GM23338 (cell line): ENCODE measurements at regions not wholly inside any gene's neighbourhood (a gene's known extent, or its start where the extent isn't known, plus 50 kb on each side); places are given as distances from the start of the nearest gene placed in this dataset.

Experiments used
- ATAC-seq: fragments of 200-7000 bp; cut with Tn5 transposase; 3 replicates; pipeline ENCODE4 v1.9.1; 2020
- DNase-seq: peaks from one replicate; pipeline ENCODE4 v3.0.0-alpha.2; 2015; ENCODE audit warnings: low spot score
- H2AFZ ChIP-seq: fragments of 200-600 bp; sonication (generic); 2 replicates; pipeline ENCODE4 v1.8.0; 2016; ENCODE audit warnings: antibody characterized with exemption, mild to moderate bottlenecking, moderate library complexity
- H3F3A ChIP-seq: fragments of 200-600 bp; sonication (generic); replicated peaks from 2 replicates; pipeline ENCODE4 v1.8.0; 2017; ENCODE audit warnings: antibody characterized with exemption, mixed run types, low read depth
- H3K27ac ChIP-seq: fragments of 200-600 bp; sonication (generic); 2 replicates; pipeline ENCODE4 v1.6.1; 2016; ENCODE audit warnings: low read depth
- H3K27me3 ChIP-seq: fragments of 200-600 bp; sonication (generic); 2 replicates; pipeline ENCODE4 v1.8.0; 2016; ENCODE audit warnings: mild to moderate bottlenecking, mixed run types, moderate library complexity; ENCODE audit not compliant: insufficient read depth
- H3K36me3 ChIP-seq: fragments of 200-600 bp; sonication (generic); 2 replicates; pipeline ENCODE4 v1.8.0; 2016; ENCODE audit warnings: mild to moderate bottlenecking; ENCODE audit not compliant: insufficient read depth
- H3K4me1 ChIP-seq: fragments of 200-600 bp; sonication (generic); 2 replicates; pipeline ENCODE4 v1.8.0; 2016; ENCODE audit warnings: mild to moderate bottlenecking, moderate library complexity; ENCODE audit not compliant: insufficient read depth
- H3K4me2 ChIP-seq: fragments of 200-600 bp; sonication (generic); 2 replicates; pipeline ENCODE4 v1.7.1; 2017; ENCODE audit warnings: mixed run types
- H3K4me3 ChIP-seq: fragments of 200-600 bp; sonication (generic); 2 replicates; pipeline ENCODE4 v1.6.1; 2016; ENCODE audit warnings: mixed run types
- H3K79me2 ChIP-seq: fragments of 200-600 bp; sonication (generic); replicated peaks from 2 replicates; pipeline ENCODE4 v1.8.0; 2017; ENCODE audit warnings: mild to moderate bottlenecking; ENCODE audit not compliant: insufficient read depth
- H3K9me2 ChIP-seq: fragments of 200-600 bp; sonication (generic); 2 replicates; pipeline ENCODE4 v1.8.0; 2017; ENCODE audit not compliant: insufficient read depth
- H4K20me1 ChIP-seq: fragments of 200-600 bp; sonication (generic); replicated peaks from 2 replicates; pipeline ENCODE4 v1.8.0; 2017; ENCODE audit warnings: mild to moderate bottlenecking; ENCODE audit not compliant: insufficient read depth
- H3K27ac Mint-ChIP-seq: 2 replicates; pipeline ENCODE4 v1.8.0; 2020; ENCODE audit warnings: inconsistent platforms, mild to moderate bottlenecking, moderate library complexity, mixed read lengths
- H3K27me3 Mint-ChIP-seq: 3 replicates; pipeline ENCODE4 v1.8.0; 2022; ENCODE audit warnings: low read depth, mild to moderate bottlenecking, moderate library complexity, mixed read lengths, inconsistent platforms; ENCODE audit not compliant: insufficient read depth, poor library complexity
- H3K36me3 Mint-ChIP-seq: 3 replicates; pipeline ENCODE4 v1.8.0; 2021; ENCODE audit warnings: low read depth, mild to moderate bottlenecking, inconsistent platforms, moderate library complexity, mixed read lengths
- H3K4me1 Mint-ChIP-seq: 3 replicates; pipeline ENCODE4 v1.8.0; 2020; ENCODE audit warnings: mild to moderate bottlenecking, inconsistent platforms, mixed read lengths
- H3K4me3 Mint-ChIP-seq: 3 replicates; pipeline ENCODE4 v1.8.0; 2021; ENCODE audit warnings: moderate library complexity, mild to moderate bottlenecking, inconsistent platforms, mixed read lengths
- H3K9me3 Mint-ChIP-seq: 3 replicates; pipeline ENCODE4 v1.8.0; 2020; ENCODE audit warnings: moderate library complexity, mild to moderate bottlenecking, inconsistent platforms, mixed read lengths
- CREB1 ChIP-seq: fragments of 250-450 bp; sonication (Bioruptor Pico); IDR thresholded peaks from 2 replicates; pipeline ENCODE4 v1.5.0; 2020; ENCODE audit warnings: low read depth, mild to moderate bottlenecking, moderate library complexity
- EZH2 ChIP-seq: fragments of 200-600 bp; sonication (generic); IDR thresholded peaks from one replicate; pipeline ENCODE4 v1.8.0; 2017; ENCODE audit warnings: antibody characterized with exemption, mild to moderate bottlenecking, low read depth; ENCODE audit not compliant: unreplicated experiment
- JUNB ChIP-seq: IDR thresholded peaks from one replicate; pipeline ENCODE4 v1.6.1; 2016; ENCODE audit warnings: antibody characterized with exemption; ENCODE audit not compliant: unreplicated experiment
- NANOG ChIP-seq: IDR thresholded peaks from 2 replicates; pipeline ENCODE4 v1.6.1; 2016; ENCODE audit warnings: antibody characterized with exemption, borderline replicate concordance
- POLR2AphosphoS5 ChIP-seq: IDR thresholded peaks from 2 replicates; pipeline ENCODE4 v1.6.1; 2016; ENCODE audit warnings: antibody characterized with exemption, low read depth
- STAT1 ChIP-seq: IDR thresholded peaks from one replicate; pipeline ENCODE4 v1.6.1; 2016; ENCODE audit warnings: antibody characterized with exemption; ENCODE audit not compliant: unreplicated experiment
- ZNF331 ChIP-seq: fragments of 250-450 bp; sonication (Bioruptor Pico); IDR thresholded peaks from 2 replicates; pipeline ENCODE4 v1.5.0; 2020; ENCODE audit warnings: low read depth, mild to moderate bottlenecking, moderate library complexity
- TF ChIP-seq, protein P1 (sequence below): IDR thresholded peaks from one replicate; pipeline ENCODE4 v1.6.1; 2018; ENCODE audit warnings: antibody characterized with exemption; ENCODE audit not compliant: unreplicated experiment
- TF ChIP-seq, protein P2 (sequence below): IDR thresholded peaks from 2 replicates; pipeline ENCODE4 v1.6.1; 2016; ENCODE audit warnings: antibody characterized with exemption
- TF ChIP-seq, protein P3 (sequence below), 2 experiments: fragments of 200-600 bp in 1 of 2; sonication (generic) in 1 of 2; conservative IDR thresholded peaks; 2 replicates each; pipeline versions ENCODE4 v1.5.1 to v1.6.1; 2016 to 2017; ENCODE audit warnings: antibody characterized with exemption in 2 of 2, low read depth in 2 of 2, mild to moderate bottlenecking in 2 of 2, moderate library complexity in 1 of 2
- TF ChIP-seq, protein P4 (sequence below): fragments of 250-450 bp; sonication (Bioruptor Pico); IDR thresholded peaks from 2 replicates; pipeline ENCODE4 v1.5.0; 2020; ENCODE audit warnings: mild to moderate bottlenecking, moderate library complexity

DNA sequence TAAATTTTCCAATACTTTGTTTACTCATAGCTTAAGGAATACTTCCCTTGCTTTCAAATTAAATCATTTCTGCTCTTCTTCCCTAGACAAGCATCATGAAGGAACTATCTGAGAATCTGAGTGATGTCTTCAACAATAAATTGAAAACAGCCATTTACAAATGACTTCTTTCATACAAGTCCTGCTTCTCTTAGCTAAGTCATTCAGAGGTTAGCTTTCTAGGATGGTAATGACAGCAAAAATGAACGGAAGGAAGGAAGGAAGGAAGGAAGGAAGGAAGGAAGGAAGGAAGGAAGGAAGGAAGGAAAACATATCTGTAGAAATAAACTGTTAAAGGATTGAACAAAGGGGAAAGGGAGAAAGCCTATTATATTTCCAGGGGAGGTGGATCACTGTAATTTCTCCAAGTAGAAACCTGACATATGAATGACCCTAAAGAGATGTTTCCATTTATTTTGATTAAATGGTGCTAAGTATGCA is 335.0 kb upstream of the KYNU start (continued):
- TF ChIP-seq, protein P1, sequence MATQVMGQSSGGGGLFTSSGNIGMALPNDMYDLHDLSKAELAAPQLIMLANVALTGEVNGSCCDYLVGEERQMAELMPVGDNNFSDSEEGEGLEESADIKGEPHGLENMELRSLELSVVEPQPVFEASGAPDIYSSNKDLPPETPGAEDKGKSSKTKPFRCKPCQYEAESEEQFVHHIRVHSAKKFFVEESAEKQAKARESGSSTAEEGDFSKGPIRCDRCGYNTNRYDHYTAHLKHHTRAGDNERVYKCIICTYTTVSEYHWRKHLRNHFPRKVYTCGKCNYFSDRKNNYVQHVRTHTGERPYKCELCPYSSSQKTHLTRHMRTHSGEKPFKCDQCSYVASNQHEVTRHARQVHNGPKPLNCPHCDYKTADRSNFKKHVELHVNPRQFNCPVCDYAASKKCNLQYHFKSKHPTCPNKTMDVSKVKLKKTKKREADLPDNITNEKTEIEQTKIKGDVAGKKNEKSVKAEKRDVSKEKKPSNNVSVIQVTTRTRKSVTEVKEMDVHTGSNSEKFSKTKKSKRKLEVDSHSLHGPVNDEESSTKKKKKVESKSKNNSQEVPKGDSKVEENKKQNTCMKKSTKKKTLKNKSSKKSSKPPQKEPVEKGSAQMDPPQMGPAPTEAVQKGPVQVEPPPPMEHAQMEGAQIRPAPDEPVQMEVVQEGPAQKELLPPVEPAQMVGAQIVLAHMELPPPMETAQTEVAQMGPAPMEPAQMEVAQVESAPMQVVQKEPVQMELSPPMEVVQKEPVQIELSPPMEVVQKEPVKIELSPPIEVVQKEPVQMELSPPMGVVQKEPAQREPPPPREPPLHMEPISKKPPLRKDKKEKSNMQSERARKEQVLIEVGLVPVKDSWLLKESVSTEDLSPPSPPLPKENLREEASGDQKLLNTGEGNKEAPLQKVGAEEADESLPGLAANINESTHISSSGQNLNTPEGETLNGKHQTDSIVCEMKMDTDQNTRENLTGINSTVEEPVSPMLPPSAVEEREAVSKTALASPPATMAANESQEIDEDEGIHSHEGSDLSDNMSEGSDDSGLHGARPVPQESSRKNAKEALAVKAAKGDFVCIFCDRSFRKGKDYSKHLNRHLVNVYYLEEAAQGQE: no peak
- TF ChIP-seq, protein P2, sequence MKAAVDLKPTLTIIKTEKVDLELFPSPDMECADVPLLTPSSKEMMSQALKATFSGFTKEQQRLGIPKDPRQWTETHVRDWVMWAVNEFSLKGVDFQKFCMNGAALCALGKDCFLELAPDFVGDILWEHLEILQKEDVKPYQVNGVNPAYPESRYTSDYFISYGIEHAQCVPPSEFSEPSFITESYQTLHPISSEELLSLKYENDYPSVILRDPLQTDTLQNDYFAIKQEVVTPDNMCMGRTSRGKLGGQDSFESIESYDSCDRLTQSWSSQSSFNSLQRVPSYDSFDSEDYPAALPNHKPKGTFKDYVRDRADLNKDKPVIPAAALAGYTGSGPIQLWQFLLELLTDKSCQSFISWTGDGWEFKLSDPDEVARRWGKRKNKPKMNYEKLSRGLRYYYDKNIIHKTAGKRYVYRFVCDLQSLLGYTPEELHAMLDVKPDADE: no peak
- TF ChIP-seq CREB1 (CRISPR knock-in tag) (no peak), EZH2 (no peak), POLR2AphosphoS5 (no peak), JUNB (no peak)
- TF ChIP-seq, protein P3, sequence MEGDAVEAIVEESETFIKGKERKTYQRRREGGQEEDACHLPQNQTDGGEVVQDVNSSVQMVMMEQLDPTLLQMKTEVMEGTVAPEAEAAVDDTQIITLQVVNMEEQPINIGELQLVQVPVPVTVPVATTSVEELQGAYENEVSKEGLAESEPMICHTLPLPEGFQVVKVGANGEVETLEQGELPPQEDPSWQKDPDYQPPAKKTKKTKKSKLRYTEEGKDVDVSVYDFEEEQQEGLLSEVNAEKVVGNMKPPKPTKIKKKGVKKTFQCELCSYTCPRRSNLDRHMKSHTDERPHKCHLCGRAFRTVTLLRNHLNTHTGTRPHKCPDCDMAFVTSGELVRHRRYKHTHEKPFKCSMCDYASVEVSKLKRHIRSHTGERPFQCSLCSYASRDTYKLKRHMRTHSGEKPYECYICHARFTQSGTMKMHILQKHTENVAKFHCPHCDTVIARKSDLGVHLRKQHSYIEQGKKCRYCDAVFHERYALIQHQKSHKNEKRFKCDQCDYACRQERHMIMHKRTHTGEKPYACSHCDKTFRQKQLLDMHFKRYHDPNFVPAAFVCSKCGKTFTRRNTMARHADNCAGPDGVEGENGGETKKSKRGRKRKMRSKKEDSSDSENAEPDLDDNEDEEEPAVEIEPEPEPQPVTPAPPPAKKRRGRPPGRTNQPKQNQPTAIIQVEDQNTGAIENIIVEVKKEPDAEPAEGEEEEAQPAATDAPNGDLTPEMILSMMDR (conservative IDR thresholded peaks at IDR 0.05; ENCODE audit: low read depth in 2 of 2): no peak

DNA sequence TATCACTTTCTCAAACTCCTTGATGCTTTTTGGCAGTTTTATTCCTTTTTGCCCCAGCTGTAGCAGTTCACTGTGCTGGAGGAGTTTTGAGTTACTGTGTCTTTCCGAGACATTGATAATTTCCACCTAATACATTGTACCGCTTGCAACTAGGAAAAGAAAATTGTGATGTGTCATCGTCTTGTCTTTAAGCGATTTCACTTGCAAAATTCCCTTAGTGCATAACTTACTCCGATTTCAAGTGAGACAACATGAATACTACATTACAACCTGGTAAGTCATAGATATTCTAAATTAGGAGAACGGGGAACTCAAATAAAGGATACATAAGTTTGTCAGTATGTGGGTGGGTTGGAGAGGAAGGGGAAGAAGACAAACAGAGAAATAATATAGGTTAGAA is 340.5 kb upstream of the KYNU start:
- H3K4me1 ChIP-seq: no peaks in the 10 kb centered on the region
- no peak overlapping the region for H2AFZ ChIP-seq
- ATAC-seq (no peak), DNase-seq (no peak)
- H3K79me2 ChIP-seq: no peaks in the 10 kb centered on the region
- H3K4me1 Mint-ChIP-seq: peaks cover 3% of the 10 kb centered on the region; the same call in 2 of the 3 replicates
- no peaks in the 10 kb centered on the region for H4K20me1 ChIP-seq
- no peaks in the 10 kb centered on the region for H3K27me3 ChIP-seq
- H3K27ac ChIP-seq: no peak overlapping the region
- no peaks in the 10 kb centered on the region; the same call in 1 of the 2 replicates for H3K9me2 ChIP-seq
- H3K9me3 Mint-ChIP-seq: 0 out of 3 replicates have a peak, but pooled peaks cover 4% of the 10 kb centered on the region
- H3K27me3 Mint-ChIP-seq: no peaks in the 10 kb centered on the region
- H3K4me3 Mint-ChIP-seq: no peak overlapping the region
- H3F3A ChIP-seq: no peaks in the 10 kb centered on the region
- H3K4me3 ChIP-seq: no peak overlapping the region
- no peak overlapping the region for H3K27ac Mint-ChIP-seq
- H3K4me2 ChIP-seq: no peak overlapping the region
- no peaks in the 10 kb centered on the region for H3K36me3 ChIP-seq
- H3K36me3 Mint-ChIP-seq: no peaks in the 10 kb centered on the region
- TF ChIP-seq, protein P2: no peak
- TF ChIP-seq, protein P4, sequence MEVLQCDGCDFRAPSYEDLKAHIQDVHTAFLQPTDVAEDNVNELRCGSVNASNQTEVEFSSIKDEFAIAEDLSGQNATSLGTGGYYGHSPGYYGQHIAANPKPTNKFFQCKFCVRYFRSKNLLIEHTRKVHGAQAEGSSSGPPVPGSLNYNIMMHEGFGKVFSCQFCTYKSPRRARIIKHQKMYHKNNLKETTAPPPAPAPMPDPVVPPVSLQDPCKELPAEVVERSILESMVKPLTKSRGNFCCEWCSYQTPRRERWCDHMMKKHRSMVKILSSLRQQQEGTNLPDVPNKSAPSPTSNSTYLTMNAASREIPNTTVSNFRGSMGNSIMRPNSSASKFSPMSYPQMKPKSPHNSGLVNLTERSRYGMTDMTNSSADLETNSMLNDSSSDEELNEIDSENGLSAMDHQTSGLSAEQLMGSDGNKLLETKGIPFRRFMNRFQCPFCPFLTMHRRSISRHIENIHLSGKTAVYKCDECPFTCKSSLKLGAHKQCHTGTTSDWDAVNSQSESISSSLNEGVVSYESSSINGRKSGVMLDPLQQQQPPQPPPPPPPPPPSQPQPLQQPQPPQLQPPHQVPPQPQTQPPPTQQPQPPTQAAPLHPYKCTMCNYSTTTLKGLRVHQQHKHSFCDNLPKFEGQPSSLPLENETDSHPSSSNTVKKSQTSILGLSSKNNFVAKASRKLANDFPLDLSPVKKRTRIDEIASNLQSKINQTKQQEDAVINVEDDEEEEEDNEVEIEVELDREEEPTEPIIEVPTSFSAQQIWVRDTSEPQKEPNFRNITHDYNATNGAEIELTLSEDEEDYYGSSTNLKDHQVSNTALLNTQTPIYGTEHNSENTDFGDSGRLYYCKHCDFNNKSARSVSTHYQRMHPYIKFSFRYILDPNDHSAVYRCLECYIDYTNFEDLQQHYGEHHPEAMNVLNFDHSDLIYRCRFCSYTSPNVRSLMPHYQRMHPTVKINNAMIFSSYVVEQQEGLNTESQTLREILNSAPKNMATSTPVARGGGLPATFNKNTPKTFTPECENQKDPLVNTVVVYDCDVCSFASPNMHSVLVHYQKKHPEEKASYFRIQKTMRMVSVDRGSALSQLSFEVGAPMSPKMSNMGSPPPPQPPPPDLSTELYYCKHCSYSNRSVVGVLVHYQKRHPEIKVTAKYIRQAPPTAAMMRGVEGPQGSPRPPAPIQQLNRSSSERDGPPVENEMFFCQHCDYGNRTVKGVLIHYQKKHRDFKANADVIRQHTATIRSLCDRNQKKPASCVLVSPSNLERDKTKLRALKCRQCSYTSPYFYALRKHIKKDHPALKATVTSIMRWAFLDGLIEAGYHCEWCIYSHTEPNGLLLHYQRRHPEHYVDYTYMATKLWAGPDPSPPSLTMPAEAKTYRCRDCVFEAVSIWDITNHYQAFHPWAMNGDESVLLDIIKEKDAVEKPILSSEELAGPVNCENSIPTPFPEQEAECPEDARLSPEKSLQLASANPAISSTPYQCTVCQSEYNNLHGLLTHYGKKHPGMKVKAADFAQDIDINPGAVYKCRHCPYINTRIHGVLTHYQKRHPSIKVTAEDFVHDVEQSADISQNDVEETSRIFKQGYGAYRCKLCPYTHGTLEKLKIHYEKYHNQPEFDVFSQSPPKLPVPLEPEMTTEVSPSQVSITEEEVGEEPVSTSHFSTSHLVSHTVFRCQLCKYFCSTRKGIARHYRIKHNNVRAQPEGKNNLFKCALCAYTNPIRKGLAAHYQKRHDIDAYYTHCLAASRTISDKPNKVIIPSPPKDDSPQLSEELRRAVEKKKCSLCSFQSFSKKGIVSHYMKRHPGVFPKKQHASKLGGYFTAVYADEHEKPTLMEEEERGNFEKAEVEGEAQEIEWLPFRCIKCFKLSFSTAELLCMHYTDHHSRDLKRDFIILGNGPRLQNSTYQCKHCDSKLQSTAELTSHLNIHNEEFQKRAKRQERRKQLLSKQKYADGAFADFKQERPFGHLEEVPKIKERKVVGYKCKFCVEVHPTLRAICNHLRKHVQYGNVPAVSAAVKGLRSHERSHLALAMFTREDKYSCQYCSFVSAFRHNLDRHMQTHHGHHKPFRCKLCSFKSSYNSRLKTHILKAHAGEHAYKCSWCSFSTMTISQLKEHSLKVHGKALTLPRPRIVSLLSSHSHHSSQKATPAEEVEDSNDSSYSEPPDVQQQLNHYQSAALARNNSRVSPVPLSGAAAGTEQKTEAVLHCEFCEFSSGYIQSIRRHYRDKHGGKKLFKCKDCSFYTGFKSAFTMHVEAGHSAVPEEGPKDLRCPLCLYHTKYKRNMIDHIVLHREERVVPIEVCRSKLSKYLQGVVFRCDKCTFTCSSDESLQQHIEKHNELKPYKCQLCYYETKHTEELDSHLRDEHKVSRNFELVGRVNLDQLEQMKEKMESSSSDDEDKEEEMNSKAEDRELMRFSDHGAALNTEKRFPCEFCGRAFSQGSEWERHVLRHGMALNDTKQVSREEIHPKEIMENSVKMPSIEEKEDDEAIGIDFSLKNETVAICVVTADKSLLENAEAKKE (CRISPR knock-in tag): no peak
- TF ChIP-seq STAT1 (no peak), JUNB (no peak), POLR2AphosphoS5 (no peak), ZNF331 (CRISPR knock-in tag) (no peak), NANOG (no peak)
